ENCODE measurements at regions not wholly inside any gene's neighbourhood (a gene's known extent, or its start where the extent isn't known, plus 50 kb on each side); places are given as distances from the start of the nearest gene placed in this dataset.

GRCh38 chr6:168744861-168745260, 303.9 kb downstream of the SMOC2 start:
- TF ChIP-seq CTCF (IDR thresholded peaks at IDR 0.05) (no peak), EZH2 (IDR thresholded peaks at IDR 0.05; ENCODE audit: borderline replicate concordance, insufficient read depth, low read depth, low read length, poor library complexity, severe bottlenecking) (no peak)

Measured in B cell (primary cell).